ENCODE measurements at regions not wholly inside any gene's neighbourhood (a gene's known extent, or its start where the extent isn't known, plus 50 kb on each side); places are given as distances from the start of the nearest gene placed in this dataset.

- TF ChIP-seq ZNF583 (CRISPR knock-in tag; IDR thresholded peaks at IDR 0.05) (peak; percentile 43; the same call in 1 of the 2 replicates), FOSL1 (tag; conservative IDR thresholded peaks at IDR 0.05) (peak; percentile 95), RB1 (IDR thresholded peaks at IDR 0.05; ENCODE audit: low read depth) (peak; percentile 43; the same call in 1 of the 2 replicates), EHMT2 (IDR thresholded peaks at IDR 0.05) (no peak), ZNF23 (CRISPR knock-in tag; IDR thresholded peaks at IDR 0.05) (no peak), FUS (optimal IDR thresholded peaks at IDR 0.05; ENCODE audit: low read depth, low read length) (no peak), POLR2AphosphoS2 (IDR thresholded peaks at IDR 0.05; ENCODE audit: low read length) (no peak), ARID3B (CRISPR knock-in tag; IDR thresholded peaks at IDR 0.05; ENCODE audit: borderline replicate concordance) (0 out of 2 replicates have a peak, but pooled peaks have one; percentile 13), NBN (IDR thresholded peaks at IDR 0.05; ENCODE audit: low read depth) (peak; percentile 41; the same call in 1 of the 2 replicates), L3MBTL2 (IDR thresholded peaks at IDR 0.05) (peak; percentile 70), ZNF76 (CRISPR knock-in tag; IDR thresholded peaks at IDR 0.05; ENCODE audit: borderline replicate concordance) (no peak), TEAD2 (tag; IDR thresholded peaks at IDR 0.05) (no peak), ZBTB1 (CRISPR knock-in tag; IDR thresholded peaks at IDR 0.05; ENCODE audit: borderline replicate concordance, low read depth) (peak; percentile 82; the same call in 1 of the 2 replicates), PML (IDR thresholded peaks at IDR 0.05; ENCODE audit: low read length) (peak; percentile 21; the same call in 1 of the 2 replicates), PHF8 (IDR thresholded peaks at IDR 0.05; ENCODE audit: borderline replicate concordance, low read length) (peak; percentile 72), SMARCE1 (IDR thresholded peaks at IDR 0.05) (peak; percentile 89), ZNF384 (IDR thresholded peaks at IDR 0.05; ENCODE audit: low read depth, low read length) (no peak), POLR3A (IDR thresholded peaks at IDR 0.05; ENCODE audit: borderline replicate concordance, extremely low read depth, insufficient read depth, insufficient read length) (no peak), JUNB (CRISPR knock-in tag; conservative IDR thresholded peaks at IDR 0.05) (no peak), MAFK (IDR thresholded peaks at IDR 0.05; ENCODE audit: low read length) (peak; percentile 72), KDM4B (IDR thresholded peaks at IDR 0.05; ENCODE audit: borderline replicate concordance in 2 of 2, low read depth in 1 of 2) (peak in 1 of 2 experiments; percentile 66; a peak in 1 of 4 replicates), TSC22D4 (tag; IDR thresholded peaks at IDR 0.05) (no peak), ELF2 (CRISPR knock-in tag; IDR thresholded peaks at IDR 0.05) (no peak), ZNF24 (IDR thresholded peaks at IDR 0.05) (peak; percentile 61; the same call in 1 of the 2 replicates), TAF9B (IDR thresholded peaks at IDR 0.05; ENCODE audit: partially characterized antibody) (no peak), DPF2 (IDR thresholded peaks at IDR 0.05) (peak; percentile 87), HNRNPLL (IDR thresholded peaks at IDR 0.05; ENCODE audit: low read depth, low read length, poor library complexity, severe bottlenecking) (peak; percentile 94), ARNT (IDR thresholded peaks at IDR 0.05) (peak in 1 of 2 experiments; percentile 43; a peak in 1 of 4 replicates), JUND (IDR thresholded peaks at IDR 0.05; ENCODE audit: borderline replicate concordance, low read depth, low read length) (peak; percentile 89), JUND (tag; IDR thresholded peaks at IDR 0.05; ENCODE audit: borderline replicate concordance, low read depth, low read length) (peak; percentile 76; the same call in 1 of the 3 replicates), HNRNPL (IDR thresholded peaks at IDR 0.05; ENCODE audit: low read depth, low read length) (0 out of 2 replicates have a peak, but pooled peaks have one; percentile 42), KAT2B (IDR thresholded peaks at IDR 0.05; ENCODE audit: low read depth, low read length) (no peak), KDM5B (IDR thresholded peaks at IDR 0.05; ENCODE audit: insufficient replicate concordance, low read depth, low read length) (peak; percentile 54), PPARD (CRISPR knock-in tag; IDR thresholded peaks at IDR 0.05) (no peak)
These were observed 54.1 kb upstream of the CDKN2AIPNL start (continued) for GRCh38 chr5:134465816-134466240.

Measured in K562 (cell line).